ENCODE measurements at regions not wholly inside any gene's neighbourhood (a gene's known extent, or its start where the extent isn't known, plus 50 kb on each side); places are given as distances from the start of the nearest gene placed in this dataset.

DNA sequence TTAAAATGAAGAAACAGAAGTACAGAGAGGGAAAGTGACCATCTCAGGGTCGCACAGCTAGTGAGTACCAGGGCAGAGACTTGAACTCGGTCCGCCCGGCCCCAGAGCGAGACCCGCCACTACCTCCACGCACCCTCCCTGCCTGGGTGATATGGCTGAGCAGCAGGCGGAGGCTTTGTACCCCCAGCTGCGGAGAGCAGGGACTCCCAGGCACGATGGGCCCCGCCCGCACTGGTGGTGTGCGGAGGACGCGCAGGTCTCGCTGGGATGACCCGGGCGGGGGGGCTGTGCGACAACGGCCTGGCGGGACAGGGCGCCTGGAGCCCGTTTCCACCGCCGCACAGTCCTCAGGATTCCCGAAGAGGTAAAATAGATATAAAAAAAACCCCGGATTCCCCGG, 64.7 kb upstream of the LARP1 start:
- TF ChIP-seq POLR2AphosphoS5 (IDR thresholded peaks at IDR 0.05; ENCODE audit: borderline replicate concordance, low read depth, low read length), result no peak
- no peak for TF ChIP-seq EZH2 (IDR thresholded peaks at IDR 0.05)
